ENCODE measurements at regions not wholly inside any gene's neighbourhood (a gene's known extent, or its start where the extent isn't known, plus 50 kb on each side); places are given as distances from the start of the nearest gene placed in this dataset.

GRCh38 chr6:147078106-147078505 is 126.1 kb upstream of the STXBP5 start:
- Mint-ChIP-seq H3K27ac (no peak overlapping the region), H3K4me1 (no peaks in the 10 kb centered on the region), H3K4me3 (no peak overlapping the region), H3K9me3 (no peaks in the 10 kb centered on the region), H3K27me3 (ENCODE audit: low read depth, poor library complexity) (no peaks in the 10 kb centered on the region), H3K36me3 (ENCODE audit: low read depth) (no peaks in the 10 kb centered on the region)
- TF ChIP-seq CTCF (IDR thresholded peaks at IDR 0.05): no peak
- no peak for DNase-seq

GRCh38 chr6:147078602-147079001 is 125.6 kb upstream of the STXBP5 start:
- no peaks in the 10 kb centered on the region for H3K4me1 Mint-ChIP-seq
- no peak for DNase-seq
- no peak for TF ChIP-seq CTCF (IDR thresholded peaks at IDR 0.05)
- no peak overlapping the region for H3K4me3 Mint-ChIP-seq
- H3K36me3 Mint-ChIP-seq (ENCODE audit: low read depth): no peaks in the 10 kb centered on the region
- no peaks in the 10 kb centered on the region for H3K27me3 Mint-ChIP-seq (ENCODE audit: low read depth, poor library complexity)
- no peak overlapping the region for H3K27ac Mint-ChIP-seq
- no peaks in the 10 kb centered on the region for H3K9me3 Mint-ChIP-seq

- TF ChIP-seq CTCF (IDR thresholded peaks at IDR 0.05): no peak
- Mint-ChIP-seq H3K27ac (no peak overlapping the region), H3K27me3 (ENCODE audit: low read depth, poor library complexity) (no peaks in the 10 kb centered on the region)
Observed at GRCh38 chr6:147080225-147080624, 124.0 kb upstream of the STXBP5 start.

GRCh38 chr6:147081076-147081609 is 123.1 kb upstream of the STXBP5 start:
- Mint-ChIP-seq H3K36me3 (ENCODE audit: low read depth) (no peaks in the 10 kb centered on the region), H3K27ac (no peak overlapping the region), H3K4me1 (no peaks in the 10 kb centered on the region), H3K4me3 (no peak overlapping the region), H3K27me3 (ENCODE audit: low read depth, poor library complexity) (no peaks in the 10 kb centered on the region), H3K9me3 (no peaks in the 10 kb centered on the region)
- no peak for TF ChIP-seq CTCF (IDR thresholded peaks at IDR 0.05)
- no peak for DNase-seq

More at GRCh38 chr6:147080225-147080624, 124.0 kb upstream of the STXBP5 start:
- DNase-seq: no peak
- H3K36me3 Mint-ChIP-seq (ENCODE audit: low read depth): no peaks in the 10 kb centered on the region
- H3K4me1 Mint-ChIP-seq: no peaks in the 10 kb centered on the region
- H3K4me3 Mint-ChIP-seq: no peak overlapping the region
- H3K9me3 Mint-ChIP-seq: no peaks in the 10 kb centered on the region

GRCh38 chr6:147087641-147088040 is 116.6 kb upstream of the STXBP5 start:
- Mint-ChIP-seq H3K4me3 (no peak overlapping the region), H3K4me1 (no peaks in the 10 kb centered on the region), H3K36me3 (ENCODE audit: low read depth) (no peaks in the 10 kb centered on the region), H3K27ac (no peak overlapping the region), H3K9me3 (peaks cover 4% of the 10 kb centered on the region), H3K27me3 (ENCODE audit: low read depth, poor library complexity) (no peaks in the 10 kb centered on the region)
- TF ChIP-seq CTCF (IDR thresholded peaks at IDR 0.05): no peak
- no peak for DNase-seq

- no peak overlapping the region for H3K4me3 Mint-ChIP-seq
- no peaks in the 10 kb centered on the region for H3K27me3 Mint-ChIP-seq (ENCODE audit: low read depth, poor library complexity)
- no peaks in the 10 kb centered on the region for H3K36me3 Mint-ChIP-seq (ENCODE audit: low read depth)
- no peak overlapping the region for H3K27ac Mint-ChIP-seq
- no peak for DNase-seq
- TF ChIP-seq CTCF (IDR thresholded peaks at IDR 0.05): no peak
- H3K9me3 Mint-ChIP-seq: peaks cover 4% of the 10 kb centered on the region
- H3K4me1 Mint-ChIP-seq: no peaks in the 10 kb centered on the region
Observed at GRCh38 chr6:147088861-147089260, 115.4 kb upstream of the STXBP5 start.

All from nephron progenitor cell (in vitro differentiated cells).